ENCODE measurements at regions not wholly inside any gene's neighbourhood (a gene's known extent, or its start where the extent isn't known, plus 50 kb on each side); places are given as distances from the start of the nearest gene placed in this dataset.

GRCh38 chr5:4661836-4662235 is 478.3 kb upstream of the ADAMTS16 start:
- ATAC-seq (ENCODE audit: low FRiP score in 2 of 2): no peak
- no peak overlapping the region for H3K27ac ChIP-seq
- no peaks in the 10 kb centered on the region for H3K27me3 ChIP-seq
- no peaks in the 10 kb centered on the region for H3K9me3 ChIP-seq
- no peaks in the 10 kb centered on the region for H3K4me1 ChIP-seq
- H3K4me3 ChIP-seq: no peak overlapping the region
- no peaks in the 10 kb centered on the region for H3K36me3 ChIP-seq
- TF ChIP-seq POLR2AphosphoS5 (IDR thresholded peaks at IDR 0.05): no peak
- WGBS, 2 donors: 55 to 64% methylated on average over 7 of the region's 7 CpGs
- DNase-seq: no peak

- DNase-seq (no peak), ATAC-seq (ENCODE audit: low FRiP score in 2 of 2) (no peak)
- no peaks in the 10 kb centered on the region for H3K4me1 ChIP-seq
- WGBS, 2 donors: 83 to 88% methylated on average over 5 of the region's 5 CpGs
- no peak overlapping the region for H3K4me3 ChIP-seq
- H3K27ac ChIP-seq: no peak overlapping the region
- H3K9me3 ChIP-seq: no peaks in the 10 kb centered on the region
- TF ChIP-seq, protein P1, sequence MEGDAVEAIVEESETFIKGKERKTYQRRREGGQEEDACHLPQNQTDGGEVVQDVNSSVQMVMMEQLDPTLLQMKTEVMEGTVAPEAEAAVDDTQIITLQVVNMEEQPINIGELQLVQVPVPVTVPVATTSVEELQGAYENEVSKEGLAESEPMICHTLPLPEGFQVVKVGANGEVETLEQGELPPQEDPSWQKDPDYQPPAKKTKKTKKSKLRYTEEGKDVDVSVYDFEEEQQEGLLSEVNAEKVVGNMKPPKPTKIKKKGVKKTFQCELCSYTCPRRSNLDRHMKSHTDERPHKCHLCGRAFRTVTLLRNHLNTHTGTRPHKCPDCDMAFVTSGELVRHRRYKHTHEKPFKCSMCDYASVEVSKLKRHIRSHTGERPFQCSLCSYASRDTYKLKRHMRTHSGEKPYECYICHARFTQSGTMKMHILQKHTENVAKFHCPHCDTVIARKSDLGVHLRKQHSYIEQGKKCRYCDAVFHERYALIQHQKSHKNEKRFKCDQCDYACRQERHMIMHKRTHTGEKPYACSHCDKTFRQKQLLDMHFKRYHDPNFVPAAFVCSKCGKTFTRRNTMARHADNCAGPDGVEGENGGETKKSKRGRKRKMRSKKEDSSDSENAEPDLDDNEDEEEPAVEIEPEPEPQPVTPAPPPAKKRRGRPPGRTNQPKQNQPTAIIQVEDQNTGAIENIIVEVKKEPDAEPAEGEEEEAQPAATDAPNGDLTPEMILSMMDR (IDR thresholded peaks at IDR 0.05): no peak
- TF ChIP-seq POLR2A (IDR thresholded peaks at IDR 0.05) (no peak), EP300 (IDR thresholded peaks at IDR 0.05) (no peak), POLR2AphosphoS5 (IDR thresholded peaks at IDR 0.05) (no peak)
- no peaks in the 10 kb centered on the region for H3K36me3 ChIP-seq
- no peaks in the 10 kb centered on the region for H3K27me3 ChIP-seq
Observed at GRCh38 chr5:4662756-4663155, 477.4 kb upstream of the ADAMTS16 start.

DNA sequence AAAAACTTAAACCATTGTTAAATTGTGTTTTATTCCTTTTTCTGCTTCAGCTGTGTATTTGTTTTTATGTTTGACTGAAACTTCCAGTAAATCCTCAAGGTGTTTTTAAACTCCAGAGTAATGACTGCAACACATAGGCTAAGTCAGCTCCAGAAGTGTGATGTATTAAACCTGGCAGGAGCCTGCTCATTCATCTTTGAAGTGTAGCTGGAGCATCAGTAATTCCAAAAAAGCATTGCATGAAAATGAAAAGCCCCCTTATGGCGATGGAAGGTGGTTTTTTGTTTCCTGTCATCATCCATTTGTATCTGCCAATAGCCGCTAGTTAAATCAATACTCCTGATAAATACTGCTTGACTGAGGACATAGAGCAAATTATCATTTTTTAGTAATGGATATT is 474.2 kb upstream of the ADAMTS16 start:
- no peak overlapping the region for H3K27ac ChIP-seq
- H3K27me3 ChIP-seq: no peaks in the 10 kb centered on the region
- no peak for DNase-seq
- 80 to 88% methylated on average over 2 of the region's 2 CpGs for WGBS, 2 donors
- H3K9me3 ChIP-seq: no peaks in the 10 kb centered on the region
- no peak overlapping the region for H3K4me3 ChIP-seq
- TF ChIP-seq POLR2AphosphoS5 (IDR thresholded peaks at IDR 0.05): no peak
- TF ChIP-seq POLR2A (IDR thresholded peaks at IDR 0.05): no peak
- TF ChIP-seq, protein P1 (IDR thresholded peaks at IDR 0.05): no peak
- TF ChIP-seq EP300 (IDR thresholded peaks at IDR 0.05): no peak
- no peaks in the 10 kb centered on the region for H3K4me1 ChIP-seq
- no peak for ATAC-seq (ENCODE audit: low FRiP score in 2 of 2)
- H3K36me3 ChIP-seq: no peaks in the 10 kb centered on the region

GRCh38 chr5:4674166-4674565 is 466.0 kb upstream of the ADAMTS16 start:
- 45 to 50% methylated on average over 1 of the region's 1 CpG for WGBS, 2 donors
- no peaks in the 10 kb centered on the region for H3K9me3 ChIP-seq
- no peaks in the 10 kb centered on the region for H3K36me3 ChIP-seq
- no peaks in the 10 kb centered on the region for H3K4me1 ChIP-seq
- no peaks in the 10 kb centered on the region for H3K27me3 ChIP-seq
- no peak for ATAC-seq (ENCODE audit: low FRiP score in 2 of 2)
- no peak overlapping the region for H3K4me3 ChIP-seq
- DNase-seq: no peak
- H3K27ac ChIP-seq: no peak overlapping the region
- TF ChIP-seq, protein P1 (IDR thresholded peaks at IDR 0.05): no peak
- TF ChIP-seq EP300 (IDR thresholded peaks at IDR 0.05): no peak
- TF ChIP-seq POLR2AphosphoS5 (IDR thresholded peaks at IDR 0.05): no peak
- TF ChIP-seq POLR2A (IDR thresholded peaks at IDR 0.05): no peak

- peaks cover 0 to 3% (median 0%) of the 10 kb centered on the region in 4 donors for H3K9me3 ChIP-seq
- WGBS, 2 donors: 78 to 82% methylated on average over 4 of the region's 4 CpGs
- no peaks in the 10 kb centered on the region for H3K36me3 ChIP-seq
- TF ChIP-seq, protein P1 (IDR thresholded peaks at IDR 0.05): no peak
- TF ChIP-seq POLR2A (IDR thresholded peaks at IDR 0.05): no peak
- TF ChIP-seq POLR2AphosphoS5 (IDR thresholded peaks at IDR 0.05): no peak
- TF ChIP-seq EP300 (IDR thresholded peaks at IDR 0.05): no peak
- no peak overlapping the region for H3K27ac ChIP-seq
- H3K4me3 ChIP-seq: no peak overlapping the region
- no peaks in the 10 kb centered on the region for H3K4me1 ChIP-seq
- ATAC-seq (ENCODE audit: low FRiP score in 2 of 2) (no peak), DNase-seq (no peak)
- H3K27me3 ChIP-seq: no peaks in the 10 kb centered on the region
Observed at GRCh38 chr5:4676934-4677333, 463.2 kb upstream of the ADAMTS16 start.
